ENCODE measurements at regions not wholly inside any gene's neighbourhood (a gene's known extent, or its start where the extent isn't known, plus 50 kb on each side); places are given as distances from the start of the nearest gene placed in this dataset.

DNA sequence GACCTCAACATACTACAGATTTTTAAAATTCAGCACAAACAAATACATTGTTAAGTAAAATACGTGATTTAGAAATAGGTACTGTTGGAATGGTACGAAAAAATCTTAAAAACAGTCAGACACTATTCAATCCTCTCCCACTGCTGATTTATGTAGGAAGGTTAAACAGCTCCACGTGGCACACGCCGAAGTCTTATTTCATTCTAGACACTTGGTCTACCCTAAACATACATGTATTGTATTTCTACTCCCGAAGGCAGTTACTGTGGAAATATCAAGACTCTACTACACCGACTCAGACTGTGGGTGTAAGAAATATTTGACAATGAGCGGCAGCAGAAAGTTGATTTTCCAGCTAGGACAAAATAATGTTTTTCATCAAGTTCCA lies 130.6 kb downstream of the MPP7 start:
- CTCF ChIA-PET, result interaction anchor here (0.6 kb wide), 1 partner anchor 614 kb away, joined by 3 read pairs; no protein-coding TSS in a partner anchor

DNA sequence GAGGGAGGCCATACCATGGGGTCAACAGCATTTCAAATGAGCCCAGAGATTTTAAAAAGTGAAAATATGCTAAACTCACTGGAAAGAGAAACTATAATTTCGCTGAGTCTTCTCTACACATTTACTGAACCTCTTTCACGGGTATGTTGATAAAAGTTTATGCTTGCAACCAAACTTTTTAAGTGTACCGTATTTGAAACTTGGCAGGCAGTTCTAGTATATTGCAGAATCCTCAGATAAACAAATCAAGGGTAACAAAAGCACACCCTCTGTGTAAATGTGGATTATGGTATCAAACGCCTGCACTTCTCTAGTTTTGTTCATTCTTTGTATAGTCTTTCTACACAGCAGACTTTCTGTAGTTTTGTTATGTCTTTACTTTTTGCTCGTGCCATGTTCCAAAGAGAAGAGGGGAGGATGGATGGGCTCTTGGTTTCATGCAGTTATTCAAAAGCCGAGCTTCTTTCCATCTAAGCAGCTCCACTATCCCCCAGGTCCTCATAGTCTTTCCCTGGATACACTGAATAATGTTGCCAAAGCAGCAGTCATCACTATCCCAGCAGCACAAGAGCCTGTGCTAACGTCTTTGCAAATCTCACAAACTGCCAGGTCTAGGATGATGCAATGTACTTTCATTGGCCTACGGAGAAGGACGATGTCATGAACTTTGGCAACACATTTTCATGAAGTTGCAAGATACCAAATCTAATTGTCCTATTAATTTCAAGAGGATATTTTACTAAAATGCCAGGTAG lies 131.2 kb downstream of the MPP7 start:
- DNase-seq (ENCODE audit: low read depth, low spot score) (no peak), FAIRE-seq (no peak)
- no peaks in the 10 kb centered on the region for H3K36me3 ChIP-seq (ENCODE audit: control insufficient read depth in 2 of 2, extremely low read depth in 1 of 2, insufficient read depth in 2 of 2, low read length in 2 of 2)
- no peaks in the 10 kb centered on the region for H3K9me3 ChIP-seq (replicated peaks; ENCODE audit: control insufficient read depth, insufficient read depth, low read length)
- POLR2A ChIA-PET, result no interaction called here
- H3K27ac ChIP-seq (ENCODE audit: insufficient read depth, low read depth, low read length), result no peak overlapping the region
- H4K20me1 ChIP-seq (replicated peaks; ENCODE audit: control insufficient read depth, extremely low read depth, insufficient read depth, low read length), result no peaks in the 10 kb centered on the region
- intact Hi-C loops (cut with micrococcal nuclease), result no loop called here
- no TSS peak for BruUV-seq (replicated peaks)
- H2AFZ ChIP-seq (ENCODE audit: low read depth, low read length), result no peak overlapping the region
- no peak overlapping the region for H3K4me3 ChIP-seq (replicated peaks in 1 of 3; ENCODE audit: insufficient read depth in 1 of 3, low read depth in 1 of 3, low read length in 3 of 3)
- H3K27me3 ChIP-seq (ENCODE audit: control insufficient read depth in 2 of 2, insufficient read depth in 2 of 2, low read length in 2 of 2), result no peaks in the 10 kb centered on the region
- CTCF ChIA-PET, result interaction anchor here (0.6 kb wide), 1 partner anchor 613 kb away, joined by 3 read pairs; no protein-coding TSS in a partner anchor
- dilution Hi-C loops (cut with MboI; ENCODE audit: extremely low pct_ligation_motif_present, low sequenced_read_pairs), result no loop called here
- no peaks in the 10 kb centered on the region for H3K9me1 ChIP-seq (replicated peaks; ENCODE audit: control insufficient read depth, extremely low read depth, insufficient read depth, low read length)
- no peak overlapping the region for H3K4me2 ChIP-seq (ENCODE audit: insufficient read depth, low read length)
- H3K4me1 ChIP-seq (ENCODE audit: control insufficient read depth, extremely low read depth, insufficient read depth, low read length), result no peaks in the 10 kb centered on the region
- H3K79me2 ChIP-seq (ENCODE audit: control insufficient read depth, insufficient read depth, low read length), result no peaks in the 10 kb centered on the region
- no peak for TF ChIP-seq POLR2AphosphoS5 (IDR thresholded peaks at IDR 0.05; ENCODE audit: insufficient read depth, low read depth, low read length)
- TF ChIP-seq EZH2 (IDR thresholded peaks at IDR 0.05; ENCODE audit: borderline replicate concordance, low read depth, low read length, severe bottlenecking), result no peak
- TF ChIP-seq POLR2A (IDR thresholded peaks at IDR 0.05; ENCODE audit: low read depth, low read length), result no peak
- TF ChIP-seq JUN (IDR thresholded peaks at IDR 0.05; ENCODE audit: borderline replicate concordance, insufficient read depth, insufficient read length, low read depth), result no peak
- no peak for TF ChIP-seq FOS (IDR thresholded peaks at IDR 0.05; ENCODE audit: borderline replicate concordance, insufficient read depth, low read length)
- TF ChIP-seq, protein P1, sequence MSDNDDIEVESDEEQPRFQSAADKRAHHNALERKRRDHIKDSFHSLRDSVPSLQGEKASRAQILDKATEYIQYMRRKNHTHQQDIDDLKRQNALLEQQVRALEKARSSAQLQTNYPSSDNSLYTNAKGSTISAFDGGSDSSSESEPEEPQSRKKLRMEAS (IDR thresholded peaks at IDR 0.05; ENCODE audit: insufficient read depth, insufficient read length), result no peak
- TF ChIP-seq MYC (IDR thresholded peaks at IDR 0.05; ENCODE audit: low read depth, low read length), result no peak
- no peak for TF ChIP-seq GATA2 (IDR thresholded peaks at IDR 0.05; ENCODE audit: insufficient read depth, insufficient read length, low read depth, low read length)
- TF ChIP-seq, protein P2, sequence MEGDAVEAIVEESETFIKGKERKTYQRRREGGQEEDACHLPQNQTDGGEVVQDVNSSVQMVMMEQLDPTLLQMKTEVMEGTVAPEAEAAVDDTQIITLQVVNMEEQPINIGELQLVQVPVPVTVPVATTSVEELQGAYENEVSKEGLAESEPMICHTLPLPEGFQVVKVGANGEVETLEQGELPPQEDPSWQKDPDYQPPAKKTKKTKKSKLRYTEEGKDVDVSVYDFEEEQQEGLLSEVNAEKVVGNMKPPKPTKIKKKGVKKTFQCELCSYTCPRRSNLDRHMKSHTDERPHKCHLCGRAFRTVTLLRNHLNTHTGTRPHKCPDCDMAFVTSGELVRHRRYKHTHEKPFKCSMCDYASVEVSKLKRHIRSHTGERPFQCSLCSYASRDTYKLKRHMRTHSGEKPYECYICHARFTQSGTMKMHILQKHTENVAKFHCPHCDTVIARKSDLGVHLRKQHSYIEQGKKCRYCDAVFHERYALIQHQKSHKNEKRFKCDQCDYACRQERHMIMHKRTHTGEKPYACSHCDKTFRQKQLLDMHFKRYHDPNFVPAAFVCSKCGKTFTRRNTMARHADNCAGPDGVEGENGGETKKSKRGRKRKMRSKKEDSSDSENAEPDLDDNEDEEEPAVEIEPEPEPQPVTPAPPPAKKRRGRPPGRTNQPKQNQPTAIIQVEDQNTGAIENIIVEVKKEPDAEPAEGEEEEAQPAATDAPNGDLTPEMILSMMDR (IDR thresholded peaks at IDR 0.05; ENCODE audit: extremely low read depth in 1 of 2, insufficient read depth in 1 of 2, low read depth in 1 of 2, low read length in 2 of 2), result no peak
- H3K9ac ChIP-seq (replicated peaks; ENCODE audit: extremely low read depth, insufficient read depth, low read length), result no peak overlapping the region

More for the DNA sequence above, 130.6 kb downstream of the MPP7 start:
- Histone ChIP-seq H3K9me3 (replicated peaks; ENCODE audit: control insufficient read depth, insufficient read depth, low read length) (no peaks in the 10 kb centered on the region), H3K79me2 (ENCODE audit: control insufficient read depth, insufficient read depth, low read length) (no peaks in the 10 kb centered on the region), H2AFZ (ENCODE audit: low read depth, low read length) (no peak overlapping the region), H3K9me1 (replicated peaks; ENCODE audit: control insufficient read depth, extremely low read depth, insufficient read depth, low read length) (no peaks in the 10 kb centered on the region), H4K20me1 (replicated peaks; ENCODE audit: control insufficient read depth, extremely low read depth, insufficient read depth, low read length) (no peaks in the 10 kb centered on the region), H3K36me3 (ENCODE audit: control insufficient read depth in 2 of 2, extremely low read depth in 1 of 2, insufficient read depth in 2 of 2, low read length in 2 of 2) (no peaks in the 10 kb centered on the region), H3K4me1 (ENCODE audit: control insufficient read depth, extremely low read depth, insufficient read depth, low read length) (no peaks in the 10 kb centered on the region), H3K27me3 (ENCODE audit: control insufficient read depth in 2 of 2, insufficient read depth in 2 of 2, low read length in 2 of 2) (no peaks in the 10 kb centered on the region), H3K4me2 (ENCODE audit: insufficient read depth, low read length) (no peak overlapping the region), H3K4me3 (replicated peaks in 1 of 3; ENCODE audit: insufficient read depth in 1 of 3, low read depth in 1 of 3, low read length in 3 of 3) (no peak overlapping the region), H3K9ac (replicated peaks; ENCODE audit: extremely low read depth, insufficient read depth, low read length) (no peak overlapping the region), H3K27ac (ENCODE audit: insufficient read depth, low read depth, low read length) (no peak overlapping the region)
- TF ChIP-seq JUN (IDR thresholded peaks at IDR 0.05; ENCODE audit: borderline replicate concordance, insufficient read depth, insufficient read length, low read depth) (no peak), POLR2AphosphoS5 (IDR thresholded peaks at IDR 0.05; ENCODE audit: insufficient read depth, low read depth, low read length) (no peak), FOS (IDR thresholded peaks at IDR 0.05; ENCODE audit: borderline replicate concordance, insufficient read depth, low read length) (no peak)
- TF ChIP-seq, protein P2 (IDR thresholded peaks at IDR 0.05; ENCODE audit: extremely low read depth in 1 of 2, insufficient read depth in 1 of 2, low read depth in 1 of 2, low read length in 2 of 2), result no peak
- DNase-seq (ENCODE audit: low read depth, low spot score) (no peak), FAIRE-seq (no peak)
- POLR2A ChIA-PET, result no interaction called here
- dilution Hi-C loops (cut with MboI; ENCODE audit: extremely low pct_ligation_motif_present, low sequenced_read_pairs), result no loop called here
- no TSS peak for BruUV-seq (replicated peaks)
- intact Hi-C loops (cut with micrococcal nuclease), result no loop called here

Measured in endothelial cell of umbilical vein (primary cell).